Smooth muscle cell (in vitro differentiated cells): ENCODE measurements at regions not wholly inside any gene's neighbourhood (a gene's known extent, or its start where the extent isn't known, plus 50 kb on each side); places are given as distances from the start of the nearest gene placed in this dataset.

Experiments
- DNase-seq: peaks from one replicate; lab custom pipeline; 2025; ENCODE audit not compliant: unreplicated experiment; lab: John Stamatoyannopoulos, UW
- H2AFZ ChIP-seq: fragments of 200-600 bp; sonication (generic); 2 replicates; pipeline ENCODE4 v1.6.0; 2016; ENCODE audit warnings: antibody characterized with exemption, low read depth, mild to moderate bottlenecking
- H3F3A ChIP-seq: fragments of 200-600 bp; sonication (generic); 2 replicates; pipeline ENCODE4 v1.6.0; 2017; ENCODE audit warnings: antibody characterized with exemption, low read depth
- H3K27ac ChIP-seq: fragments of 200-600 bp; sonication (generic); 2 replicates; pipeline ENCODE4 v1.5.1; 2016; ENCODE audit warnings: low read depth, mild to moderate bottlenecking
- H3K27me3 ChIP-seq: fragments of 200-600 bp; sonication (generic); 2 replicates; pipeline ENCODE4 v1.6.1; 2016; ENCODE audit warnings: low read depth, mild to moderate bottlenecking
- H3K36me3 ChIP-seq: fragments of 200-600 bp; sonication (generic); 2 replicates; pipeline ENCODE4 v1.5.1; 2016; ENCODE audit warnings: low read depth
- H3K4me1 ChIP-seq: fragments of 200-600 bp; sonication (generic); 2 replicates; pipeline ENCODE4 v1.5.1; 2016; ENCODE audit warnings: low read depth
- H3K4me2 ChIP-seq: fragments of 200-600 bp; sonication (generic); 2 replicates; pipeline ENCODE4 v1.6.0; 2016; ENCODE audit warnings: mild to moderate bottlenecking
- H3K4me3 ChIP-seq: fragments of 200-600 bp; sonication (generic); 2 replicates; pipeline ENCODE4 v1.5.1; 2016; ENCODE audit warnings: mild to moderate bottlenecking
- H3K79me2 ChIP-seq: fragments of 200-600 bp; sonication (generic); 2 replicates; pipeline ENCODE4 v1.6.0; 2016; ENCODE audit warnings: low read depth, mild to moderate bottlenecking
- H3K9ac ChIP-seq: fragments of 200-600 bp; sonication (generic); 2 replicates; pipeline ENCODE4 v1.6.0; 2016; ENCODE audit warnings: low read depth
- H3K9me3 ChIP-seq: fragments of 200-600 bp; sonication (generic); replicated peaks from 2 replicates; pipeline ENCODE4 v1.5.1; 2016; ENCODE audit warnings: low read depth
- H4K20me1 ChIP-seq: fragments of 200-600 bp; sonication (generic); 2 replicates; pipeline ENCODE4 v1.6.0; 2016; ENCODE audit warnings: low read depth
- CTCF ChIP-seq: fragments of 200-600 bp; sonication (generic); IDR thresholded peaks from 2 replicates; pipeline ENCODE4 v1.5.1; 2017; ENCODE audit warnings: borderline replicate concordance, mild to moderate bottlenecking, antibody characterized with exemption; ENCODE audit not compliant: insufficient read depth, poor library complexity, severe bottlenecking
- WGBS: methylation state at CpG from one replicate; pipeline ENCODE4 v1.1.7; 2016; ENCODE audit warnings: low lambda C conversion rate; 5-methylcytosine and 5-hydroxymethylcytosine counted together

GRCh38 chr5:53326424-53327153 lies 153.8 kb upstream of the FST start:
- Histone ChIP-seq H3K79me2 (no peaks in the 10 kb centered on the region), H3K4me2 (no peak overlapping the region), H3K9me3 (no peaks in the 10 kb centered on the region), H3K9ac (no peak overlapping the region), H4K20me1 (no peaks in the 10 kb centered on the region), H3K4me1 (peaks cover 6% of the 10 kb centered on the region), H3K27ac (no peak overlapping the region), H2AFZ (no peak overlapping the region), H3F3A (peaks cover 3% of the 10 kb centered on the region), H3K4me3 (no peak overlapping the region), H3K36me3 (no peaks in the 10 kb centered on the region), H3K27me3 (no peaks in the 10 kb centered on the region)
- no peak for TF ChIP-seq CTCF
- no peak for DNase-seq
- 88% methylated on average over 7 of the region's 7 CpGs for WGBS

GRCh38 chr5:53327811-53328334 lies 152.6 kb upstream of the FST start:
- Histone ChIP-seq H3K79me2 (no peaks in the 10 kb centered on the region), H3K36me3 (no peaks in the 10 kb centered on the region), H4K20me1 (no peaks in the 10 kb centered on the region), H3K27me3 (no peaks in the 10 kb centered on the region), H3K9me3 (no peaks in the 10 kb centered on the region), H2AFZ (no peak overlapping the region), H3F3A (peaks cover 12% of the 10 kb centered on the region), H3K4me1 (peaks cover 11% of the 10 kb centered on the region), H3K27ac (peak overlapping the region; percentile 7), H3K4me3 (no peak overlapping the region), H3K9ac (no peak overlapping the region), H3K4me2 (peak overlapping the region; percentile 11)
- 52% methylated on average over 2 of the region's 2 CpGs for WGBS
- no peak for TF ChIP-seq CTCF
- no peak for DNase-seq

DNA sequence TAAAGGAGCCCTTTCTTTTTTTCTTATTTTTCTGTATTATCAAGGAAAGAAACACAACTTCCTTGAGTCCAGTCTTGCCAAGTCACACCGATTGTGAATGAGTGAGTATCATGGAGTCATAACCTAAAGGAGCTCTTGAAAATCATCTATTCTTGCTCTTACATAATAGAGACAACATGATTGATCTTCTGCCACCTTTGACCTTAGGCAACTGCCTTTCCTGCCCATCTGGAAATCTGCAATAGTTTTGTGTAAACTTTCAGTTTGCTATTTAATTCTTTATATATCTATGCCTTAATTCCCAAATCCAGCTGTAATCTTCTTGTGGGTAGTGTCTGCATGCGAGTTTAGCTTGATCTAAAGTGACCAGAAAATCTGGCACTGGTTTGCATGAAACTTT lies 149.9 kb upstream of the FST start:
- Histone ChIP-seq H3K79me2 (no peaks in the 10 kb centered on the region), H4K20me1 (no peaks in the 10 kb centered on the region)

More for the DNA sequence above, 149.9 kb upstream of the FST start:
- Histone ChIP-seq H3K9ac (peak overlapping the region; percentile 66), H2AFZ (no peak overlapping the region), H3K27ac (peak overlapping the region; percentile 93), H3F3A (peaks cover 18% of the 10 kb centered on the region), H3K4me1 (peaks cover 21% of the 10 kb centered on the region), H3K4me3 (no peak overlapping the region), H3K27me3 (no peaks in the 10 kb centered on the region), H3K36me3 (no peaks in the 10 kb centered on the region), H3K4me2 (peak overlapping the region; percentile 9), H3K9me3 (no peaks in the 10 kb centered on the region)
- DNase-seq = no peak
- 33% methylated on average over 2 of the region's 2 CpGs for WGBS
- no peak for TF ChIP-seq CTCF
